Superior temporal gyrus (tissue), 1 donor: ENCODE measurements at regions not wholly inside any gene's neighbourhood (a gene's known extent, or its start where the extent isn't known, plus 50 kb on each side); places are given as distances from the start of the nearest gene placed in this dataset.
"Not testable (repeated sequence)": the region's sequence is repeated elsewhere in the genome, so short reads cannot be mapped to it uniquely, and the experiment has no call there.

Experiments
- DNase-seq: peaks from one replicate; pipeline ENCODE4 v3.0.0-alpha.2; 2016; ENCODE audit errors: extremely low spot score

- DNase-seq = no peak
These were observed 640.2 kb upstream of the CAMK1G start for GRCh38 chr1:208943291-208943690.

- DNase-seq = no peak
These were observed 638.5 kb upstream of the CAMK1G start for GRCh38 chr1:208944981-208945451.

- DNase-seq = no peak
These were observed 633.3 kb upstream of the CAMK1G start for GRCh38 chr1:208950206-208950605.

GRCh38 chr1:208951026-208951525 is 632.4 kb upstream of the CAMK1G start:
- no peak for DNase-seq

GRCh38 chr1:208951908-208952307 is 631.6 kb upstream of the CAMK1G start:
- no peak for DNase-seq

- no peak for DNase-seq
These were observed 620.6 kb upstream of the CAMK1G start for GRCh38 chr1:208962867-208963266.

GRCh38 chr1:208965351-208965750 is 618.2 kb upstream of the CAMK1G start:
- no peak for DNase-seq

GRCh38 chr1:208967334-208967733 is 616.2 kb upstream of the CAMK1G start:
- DNase-seq = no peak

GRCh38 chr1:208974717-208975116 is 608.8 kb upstream of the CAMK1G start:
- DNase-seq = no peak

- no peak for DNase-seq
These were observed 608.1 kb upstream of the CAMK1G start for GRCh38 chr1:208975456-208975855.

GRCh38 chr1:208977012-208977411 is 606.5 kb upstream of the CAMK1G start:
- no peak for DNase-seq

- DNase-seq = no peak
These were observed 605.8 kb upstream of the CAMK1G start for GRCh38 chr1:208977638-208978256.

GRCh38 chr1:208979776-208980175 is 603.7 kb upstream of the CAMK1G start:
- no peak for DNase-seq

GRCh38 chr1:208980605-208981004 is 602.9 kb upstream of the CAMK1G start:
- DNase-seq = no peak

GRCh38 chr1:208985231-208985630 is 598.3 kb upstream of the CAMK1G start:
- no peak for DNase-seq

- no peak for DNase-seq
These were observed 594.7 kb upstream of the CAMK1G start for GRCh38 chr1:208988811-208989222.

GRCh38 chr1:208990456-208990855 is 593.1 kb upstream of the CAMK1G start:
- no peak for DNase-seq

GRCh38 chr1:208997053-208997452 is 586.5 kb upstream of the CAMK1G start:
- not testable (repeated sequence) for DNase-seq

GRCh38 chr1:208997726-208998312 is 585.7 kb upstream of the CAMK1G start:
- no peak for DNase-seq

GRCh38 chr1:209008586-209008985 is 574.9 kb upstream of the CAMK1G start:
- DNase-seq = no peak

GRCh38 chr1:209010475-209011230 is 572.9 kb upstream of the CAMK1G start:
- DNase-seq = no peak

GRCh38 chr1:209012443-209013196 is 570.9 kb upstream of the CAMK1G start:
- no peak for DNase-seq
